ENCODE measurements at regions not wholly inside any gene's neighbourhood (a gene's known extent, or its start where the extent isn't known, plus 50 kb on each side); places are given as distances from the start of the nearest gene placed in this dataset.

- Histone ChIP-seq H3K4me1 (no peaks in the 10 kb centered on the region), H3K4me3 (ENCODE audit: low read depth, low read length) (no peak overlapping the region), H3K9me3 (no peaks in the 10 kb centered on the region), H3K36me3 (ENCODE audit: control insufficient read depth, insufficient read depth, low read length) (no peaks in the 10 kb centered on the region), H3K27me3 (replicated peaks; ENCODE audit: control insufficient read depth, insufficient read depth, low read length) (no peaks in the 10 kb centered on the region)
- ChIA-PET CTCF (no interaction called here), POLR2A (no interaction called here)
- Mint-ChIP-seq H3K27ac (ENCODE audit: unreplicated experiment) (no peak overlapping the region), H3K27me3 (ENCODE audit: insufficient read depth, unreplicated experiment) (no peaks in the 10 kb centered on the region), H3K4me1 (ENCODE audit: low read depth, unreplicated experiment) (no peaks in the 10 kb centered on the region), H3K36me3 (ENCODE audit: insufficient read depth, unreplicated experiment) (no peaks in the 10 kb centered on the region), H3K9me3 (ENCODE audit: unreplicated experiment) (peaks cover 45% of the 10 kb centered on the region), H3K4me3 (ENCODE audit: unreplicated experiment) (no peak overlapping the region)
- no peak for DNase-seq
- intact Hi-C loops (cut with micrococcal nuclease; ENCODE audit: unreplicated experiment) = no loop called here
- TF ChIP-seq, protein P1, sequence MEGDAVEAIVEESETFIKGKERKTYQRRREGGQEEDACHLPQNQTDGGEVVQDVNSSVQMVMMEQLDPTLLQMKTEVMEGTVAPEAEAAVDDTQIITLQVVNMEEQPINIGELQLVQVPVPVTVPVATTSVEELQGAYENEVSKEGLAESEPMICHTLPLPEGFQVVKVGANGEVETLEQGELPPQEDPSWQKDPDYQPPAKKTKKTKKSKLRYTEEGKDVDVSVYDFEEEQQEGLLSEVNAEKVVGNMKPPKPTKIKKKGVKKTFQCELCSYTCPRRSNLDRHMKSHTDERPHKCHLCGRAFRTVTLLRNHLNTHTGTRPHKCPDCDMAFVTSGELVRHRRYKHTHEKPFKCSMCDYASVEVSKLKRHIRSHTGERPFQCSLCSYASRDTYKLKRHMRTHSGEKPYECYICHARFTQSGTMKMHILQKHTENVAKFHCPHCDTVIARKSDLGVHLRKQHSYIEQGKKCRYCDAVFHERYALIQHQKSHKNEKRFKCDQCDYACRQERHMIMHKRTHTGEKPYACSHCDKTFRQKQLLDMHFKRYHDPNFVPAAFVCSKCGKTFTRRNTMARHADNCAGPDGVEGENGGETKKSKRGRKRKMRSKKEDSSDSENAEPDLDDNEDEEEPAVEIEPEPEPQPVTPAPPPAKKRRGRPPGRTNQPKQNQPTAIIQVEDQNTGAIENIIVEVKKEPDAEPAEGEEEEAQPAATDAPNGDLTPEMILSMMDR (IDR thresholded peaks at IDR 0.05; ENCODE audit: insufficient read depth in 1 of 2, low read depth in 1 of 2, low read length in 1 of 2, severe bottlenecking in 1 of 2, unreplicated experiment in 1 of 2) = no peak
- no TSS peak for BruUV-seq (replicated peaks)
Measured at GRCh38 chr16:35735403-35736251, 2276.2 kb downstream of the TP53TG3F start.

GRCh38 chr16:35736546-35736945 lies 2277.1 kb downstream of the TP53TG3F start:
- intact Hi-C loops (cut with micrococcal nuclease; ENCODE audit: unreplicated experiment) = no loop called here
- H3K4me3 Mint-ChIP-seq (ENCODE audit: unreplicated experiment) = no peak overlapping the region
- CTCF ChIA-PET = no interaction called here
- H3K4me1 Mint-ChIP-seq (ENCODE audit: low read depth, unreplicated experiment) = no peaks in the 10 kb centered on the region
- no peak for DNase-seq
- TF ChIP-seq, protein P1 (IDR thresholded peaks at IDR 0.05; ENCODE audit: insufficient read depth in 1 of 2, low read depth in 1 of 2, low read length in 1 of 2, severe bottlenecking in 1 of 2, unreplicated experiment in 1 of 2) = no peak
- Histone ChIP-seq H3K9me3 (no peaks in the 10 kb centered on the region), H3K27me3 (replicated peaks; ENCODE audit: control insufficient read depth, insufficient read depth, low read length) (no peaks in the 10 kb centered on the region), H3K36me3 (ENCODE audit: control insufficient read depth, insufficient read depth, low read length) (no peaks in the 10 kb centered on the region), H3K4me3 (ENCODE audit: low read depth, low read length) (no peak overlapping the region), H3K4me1 (no peaks in the 10 kb centered on the region)
- H3K27ac Mint-ChIP-seq (ENCODE audit: unreplicated experiment) = no peak overlapping the region
- no TSS peak for BruUV-seq (replicated peaks)
- H3K36me3 Mint-ChIP-seq (ENCODE audit: insufficient read depth, unreplicated experiment) = no peaks in the 10 kb centered on the region
- peaks cover 54% of the 10 kb centered on the region for H3K9me3 Mint-ChIP-seq (ENCODE audit: unreplicated experiment)
- POLR2A ChIA-PET = no interaction called here
- H3K27me3 Mint-ChIP-seq (ENCODE audit: insufficient read depth, unreplicated experiment) = no peaks in the 10 kb centered on the region

- DNase-seq = no peak
- CTCF ChIA-PET = no interaction called here
- Histone ChIP-seq H3K27me3 (replicated peaks; ENCODE audit: control insufficient read depth, insufficient read depth, low read length) (no peaks in the 10 kb centered on the region), H3K4me1 (no peaks in the 10 kb centered on the region), H3K9me3 (no peaks in the 10 kb centered on the region), H3K4me3 (ENCODE audit: low read depth, low read length) (no peak overlapping the region), H3K36me3 (ENCODE audit: control insufficient read depth, insufficient read depth, low read length) (no peaks in the 10 kb centered on the region)
- H3K27me3 Mint-ChIP-seq (ENCODE audit: insufficient read depth, unreplicated experiment) = no peaks in the 10 kb centered on the region
- no peaks in the 10 kb centered on the region for H3K36me3 Mint-ChIP-seq (ENCODE audit: insufficient read depth, unreplicated experiment)
- no peak overlapping the region for H3K4me3 Mint-ChIP-seq (ENCODE audit: unreplicated experiment)
- no peaks in the 10 kb centered on the region for H3K4me1 Mint-ChIP-seq (ENCODE audit: low read depth, unreplicated experiment)
- BruUV-seq (replicated peaks) = no TSS peak
- POLR2A ChIA-PET = no interaction called here
- no peak overlapping the region for H3K27ac Mint-ChIP-seq (ENCODE audit: unreplicated experiment)
- intact Hi-C loops (cut with micrococcal nuclease; ENCODE audit: unreplicated experiment) = no loop called here
- TF ChIP-seq, protein P1 (IDR thresholded peaks at IDR 0.05; ENCODE audit: insufficient read depth in 1 of 2, low read depth in 1 of 2, low read length in 1 of 2, severe bottlenecking in 1 of 2, unreplicated experiment in 1 of 2) = no peak
- peaks cover 59% of the 10 kb centered on the region for H3K9me3 Mint-ChIP-seq (ENCODE audit: unreplicated experiment)
Measured at GRCh38 chr16:35737076-35737475, 2277.7 kb downstream of the TP53TG3F start.
